SK-N-SH (cell line): ENCODE measurements at regions not wholly inside any gene's neighbourhood (a gene's known extent, or its start where the extent isn't known, plus 50 kb on each side); places are given as distances from the start of the nearest gene placed in this dataset.

Experiments used
- CTCF ChIP-seq: fragments of 200-600 bp; sonication (generic); IDR thresholded peaks from 2 replicates; pipeline ENCODE4 v1.6.1; 2017; ENCODE audit warnings: antibody characterized with exemption, mild to moderate bottlenecking, moderate library complexity
- EP300 ChIP-seq, 2 experiments: IDR thresholded peaks; 2 replicates each; pipeline versions ENCODE4 v1.4.0 to v1.6.1; 2012; ENCODE audit warnings: borderline replicate concordance in 1 of 2, low read depth in 1 of 2, low read length in 1 of 2
- EZH2phosphoT487 ChIP-seq: fragments of 200-600 bp; sonication (generic); IDR thresholded peaks from 2 replicates; pipeline ENCODE4 v1.6.1; 2017; ENCODE audit warnings: low read depth, mixed run types, mild to moderate bottlenecking, antibody characterized with exemption, moderate library complexity, borderline replicate concordance
- MXI1 ChIP-seq: IDR thresholded peaks from 2 replicates; pipeline ENCODE4 v1.6.1; 2012; ENCODE audit warnings: mild to moderate bottlenecking, low read depth, low read length, improper control_type of control experiment
- POLR2AphosphoS5 ChIP-seq: IDR thresholded peaks from 2 replicates; pipeline ENCODE4 v1.6.1; 2012; ENCODE audit warnings: low read depth, low read length
- TAF1 ChIP-seq: IDR thresholded peaks from 2 replicates; pipeline ENCODE4 v1.6.1; 2012; ENCODE audit warnings: low read depth, mild to moderate bottlenecking, low read length, moderate library complexity, borderline replicate concordance
- TF ChIP-seq, protein P1 (sequence below): IDR thresholded peaks from 2 replicates; pipeline ENCODE4 v1.6.1; 2012; ENCODE audit warnings: mild to moderate bottlenecking, low read depth, low read length, moderate library complexity

GRCh38 chr6:86193821-86194220 is 551.1 kb upstream of the SYNCRIP start:
- TF ChIP-seq EP300 (IDR thresholded peaks at IDR 0.05; ENCODE audit: borderline replicate concordance in 1 of 2, low read depth in 1 of 2, low read length in 1 of 2), result no peak
- TF ChIP-seq, protein P1, sequence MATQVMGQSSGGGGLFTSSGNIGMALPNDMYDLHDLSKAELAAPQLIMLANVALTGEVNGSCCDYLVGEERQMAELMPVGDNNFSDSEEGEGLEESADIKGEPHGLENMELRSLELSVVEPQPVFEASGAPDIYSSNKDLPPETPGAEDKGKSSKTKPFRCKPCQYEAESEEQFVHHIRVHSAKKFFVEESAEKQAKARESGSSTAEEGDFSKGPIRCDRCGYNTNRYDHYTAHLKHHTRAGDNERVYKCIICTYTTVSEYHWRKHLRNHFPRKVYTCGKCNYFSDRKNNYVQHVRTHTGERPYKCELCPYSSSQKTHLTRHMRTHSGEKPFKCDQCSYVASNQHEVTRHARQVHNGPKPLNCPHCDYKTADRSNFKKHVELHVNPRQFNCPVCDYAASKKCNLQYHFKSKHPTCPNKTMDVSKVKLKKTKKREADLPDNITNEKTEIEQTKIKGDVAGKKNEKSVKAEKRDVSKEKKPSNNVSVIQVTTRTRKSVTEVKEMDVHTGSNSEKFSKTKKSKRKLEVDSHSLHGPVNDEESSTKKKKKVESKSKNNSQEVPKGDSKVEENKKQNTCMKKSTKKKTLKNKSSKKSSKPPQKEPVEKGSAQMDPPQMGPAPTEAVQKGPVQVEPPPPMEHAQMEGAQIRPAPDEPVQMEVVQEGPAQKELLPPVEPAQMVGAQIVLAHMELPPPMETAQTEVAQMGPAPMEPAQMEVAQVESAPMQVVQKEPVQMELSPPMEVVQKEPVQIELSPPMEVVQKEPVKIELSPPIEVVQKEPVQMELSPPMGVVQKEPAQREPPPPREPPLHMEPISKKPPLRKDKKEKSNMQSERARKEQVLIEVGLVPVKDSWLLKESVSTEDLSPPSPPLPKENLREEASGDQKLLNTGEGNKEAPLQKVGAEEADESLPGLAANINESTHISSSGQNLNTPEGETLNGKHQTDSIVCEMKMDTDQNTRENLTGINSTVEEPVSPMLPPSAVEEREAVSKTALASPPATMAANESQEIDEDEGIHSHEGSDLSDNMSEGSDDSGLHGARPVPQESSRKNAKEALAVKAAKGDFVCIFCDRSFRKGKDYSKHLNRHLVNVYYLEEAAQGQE, result no peak
- TF ChIP-seq POLR2AphosphoS5, result no peak
- TF ChIP-seq TAF1, result no peak
- no peak for TF ChIP-seq EZH2phosphoT487
- TF ChIP-seq MXI1, result no peak
- no peak for TF ChIP-seq CTCF
